GM18907 (cell line): ENCODE measurements at regions not wholly inside any gene's neighbourhood (a gene's known extent, or its start where the extent isn't known, plus 50 kb on each side); places are given as distances from the start of the nearest gene placed in this dataset.

ENCODE experiments used
- ATAC-seq: cut with Tn5 transposase; IDR thresholded peaks from one replicate; pipeline ENCODE4 v1.9.1; 2021; ENCODE audit warnings: mild to moderate bottlenecking, moderate library complexity; ENCODE audit not compliant: unreplicated experiment

DNA sequence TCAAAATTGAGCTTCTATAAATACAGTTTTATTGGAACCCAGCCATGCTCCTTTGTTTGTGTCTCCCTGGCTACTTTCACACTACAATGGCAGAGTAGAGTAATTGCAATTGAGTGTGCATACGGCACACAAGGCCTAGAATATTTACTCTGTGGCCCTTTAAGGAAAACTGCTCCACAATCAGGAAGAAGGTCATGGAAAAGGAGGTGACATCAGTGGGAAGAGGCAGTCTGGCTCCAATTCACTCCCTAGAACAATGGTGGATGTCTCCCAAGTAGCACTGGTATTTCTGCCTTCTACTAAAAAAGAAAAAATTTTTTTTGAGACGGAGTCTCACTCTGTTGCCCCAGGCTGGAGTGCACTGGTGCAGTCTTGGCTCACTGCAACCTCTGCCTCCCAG, 51.3 kb downstream of the KRTAP19-8 start:
- no peak for ATAC-seq

DNA sequence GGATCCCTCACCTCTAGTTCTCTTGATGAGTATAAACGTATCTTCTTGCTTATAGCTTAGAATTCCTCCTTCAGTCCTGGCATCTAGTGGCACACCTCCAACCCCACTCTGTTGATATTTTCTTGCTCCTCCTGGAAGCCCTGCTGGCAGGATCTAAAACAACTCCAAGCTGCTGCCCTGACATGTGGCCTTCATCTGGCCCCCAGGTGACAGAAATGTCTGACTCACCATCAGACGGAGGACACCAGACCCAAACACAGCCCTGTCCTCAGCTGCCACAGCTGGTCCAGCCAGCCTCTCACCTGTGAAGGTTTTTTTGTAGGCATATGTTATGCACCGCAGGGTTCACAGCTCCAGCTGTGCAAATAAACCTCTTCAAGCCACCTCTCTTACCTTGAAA, 53.4 kb downstream of the KRTAP19-8 start:
- ATAC-seq = no peak

DNA sequence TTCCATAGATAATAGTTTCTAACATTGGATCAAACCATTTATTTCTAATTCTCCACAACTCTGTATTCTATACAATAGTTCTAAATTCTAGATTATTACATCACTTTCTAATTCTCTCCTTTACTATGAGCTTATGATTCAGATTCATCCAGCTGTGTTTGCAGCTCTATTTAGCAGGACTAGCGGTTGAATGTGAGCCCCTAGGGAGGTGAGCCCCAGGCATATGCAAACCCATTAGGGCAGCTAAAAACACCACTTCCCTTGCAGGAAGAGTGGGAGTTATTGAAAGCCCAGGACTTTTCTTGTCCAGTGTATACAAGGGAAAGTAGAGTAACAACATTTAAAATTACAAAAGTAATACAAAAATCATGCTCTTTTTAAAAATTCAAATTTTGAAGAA, 56.9 kb downstream of the KRTAP19-8 start:
- peak; percentile 67 for ATAC-seq

DNA sequence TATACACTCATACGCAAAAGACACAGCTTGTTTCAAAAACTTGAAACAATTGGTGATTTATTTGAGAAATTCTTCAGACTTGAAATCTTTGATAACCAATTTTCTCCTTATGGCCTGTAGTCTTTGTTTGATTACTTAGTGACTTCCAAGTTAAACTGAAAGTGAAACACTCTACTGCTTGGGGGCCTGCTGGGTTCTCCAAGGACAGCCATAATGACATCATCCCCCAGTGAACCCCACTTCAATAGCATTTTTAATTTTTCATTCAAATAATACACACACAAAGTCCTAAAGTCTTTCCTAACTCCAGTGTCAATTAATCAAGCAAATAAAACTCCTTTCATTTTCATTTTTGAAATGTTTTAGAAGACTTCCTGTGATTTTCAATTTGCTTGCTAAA, 59.2 kb downstream of the KRTAP19-8 start:
- peak; percentile 73 for ATAC-seq

DNA sequence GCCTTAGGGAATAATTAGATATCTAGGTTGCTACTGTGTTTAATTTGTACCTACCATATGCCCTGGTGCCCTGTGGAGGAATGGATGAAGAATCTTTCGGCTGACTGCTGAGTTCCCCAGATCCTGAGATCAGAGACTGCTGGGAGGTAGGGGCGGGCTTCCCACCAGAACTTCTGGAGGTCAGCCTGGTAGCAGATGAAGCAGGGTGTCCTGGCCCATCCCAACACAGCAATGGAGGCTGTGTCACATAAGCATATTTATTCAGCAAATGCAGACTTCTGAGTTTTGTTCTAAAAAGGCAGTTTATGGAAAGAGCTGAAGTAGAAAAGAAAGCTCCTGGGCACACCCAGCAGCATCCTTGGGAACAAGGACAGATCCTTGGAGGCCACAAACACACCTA, 74.0 kb downstream of the KRTAP19-8 start:
- no peak for ATAC-seq

DNA sequence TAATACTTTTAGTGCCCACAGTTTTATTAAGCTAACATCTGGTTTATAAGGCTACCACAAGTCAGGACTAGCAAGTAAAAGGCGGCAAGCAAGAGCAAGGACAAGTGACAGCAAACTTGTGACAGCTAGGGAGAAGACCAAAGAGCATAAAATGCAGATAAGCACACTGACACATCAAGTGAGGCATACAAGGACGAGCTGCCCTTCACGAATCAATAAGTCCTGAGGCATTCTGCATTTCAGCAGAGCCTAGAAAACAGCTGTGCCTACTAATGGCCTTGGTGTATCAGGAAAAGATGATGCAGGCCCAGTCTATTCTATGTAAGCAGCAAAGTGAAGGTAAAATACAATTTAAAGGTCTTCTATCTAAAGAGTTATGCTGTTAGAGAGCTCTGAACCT, 74.8 kb downstream of the KRTAP19-8 start:
- ATAC-seq = no peak

DNA sequence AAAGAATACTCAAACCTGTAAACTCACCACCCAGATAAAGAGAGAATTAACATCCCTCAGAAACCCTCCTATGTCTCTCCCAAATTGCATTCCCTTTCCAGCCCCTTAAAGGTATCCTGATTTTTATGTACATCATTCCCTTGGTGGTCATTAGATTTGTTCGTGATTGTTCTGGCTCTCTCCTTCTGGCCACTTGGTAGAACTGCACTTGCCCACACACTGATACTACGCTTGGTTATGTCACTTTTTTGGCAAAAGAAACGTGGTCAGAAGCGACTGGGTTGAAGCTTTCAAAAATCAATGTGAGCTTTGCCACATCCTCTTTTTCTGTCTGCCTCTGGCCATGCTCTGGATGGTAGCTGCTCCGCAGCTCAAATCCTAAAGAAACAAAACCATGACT, 76.3 kb downstream of the KRTAP19-8 start:
- no peak for ATAC-seq

DNA sequence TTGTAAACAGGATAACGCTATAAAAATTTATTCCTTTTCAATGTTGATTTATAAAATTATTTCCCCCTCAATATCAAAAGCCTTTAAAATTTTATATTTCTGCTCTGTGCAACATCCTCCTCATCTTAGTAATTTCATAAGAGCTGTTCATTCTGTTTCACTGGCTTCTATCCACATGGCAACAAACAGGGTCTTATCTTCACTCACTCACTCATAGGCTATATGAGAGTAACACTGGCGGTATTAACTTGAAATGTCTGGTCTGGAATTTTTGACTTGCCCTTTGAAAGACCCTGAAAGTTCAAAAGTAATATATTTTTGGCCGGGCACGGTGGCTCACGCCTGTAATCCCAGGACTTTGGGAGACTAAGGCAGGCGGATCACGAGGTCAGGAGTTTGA, 77.4 kb upstream of the KRTAP11-1 start:
- no peak for ATAC-seq

DNA sequence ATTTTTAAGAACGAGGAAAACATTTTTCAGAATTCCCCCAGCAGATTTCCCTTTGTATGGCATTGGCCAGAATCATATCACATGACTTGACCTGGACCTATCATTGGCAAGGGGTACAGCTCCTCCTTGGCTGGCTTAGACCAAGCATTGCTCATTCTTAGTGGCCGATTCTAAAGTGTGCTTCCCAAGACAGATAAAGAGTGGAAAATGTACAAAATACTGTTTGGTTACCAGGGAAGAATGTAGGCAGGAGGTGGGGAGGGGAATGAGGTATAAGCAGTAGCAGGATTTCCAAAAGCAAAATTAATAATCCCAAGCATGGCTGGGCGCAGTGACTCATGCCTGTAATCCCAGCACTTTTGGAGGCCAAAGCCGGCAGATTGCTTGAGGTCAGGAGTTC, 75.6 kb upstream of the KRTAP11-1 start:
- ATAC-seq = no peak

DNA sequence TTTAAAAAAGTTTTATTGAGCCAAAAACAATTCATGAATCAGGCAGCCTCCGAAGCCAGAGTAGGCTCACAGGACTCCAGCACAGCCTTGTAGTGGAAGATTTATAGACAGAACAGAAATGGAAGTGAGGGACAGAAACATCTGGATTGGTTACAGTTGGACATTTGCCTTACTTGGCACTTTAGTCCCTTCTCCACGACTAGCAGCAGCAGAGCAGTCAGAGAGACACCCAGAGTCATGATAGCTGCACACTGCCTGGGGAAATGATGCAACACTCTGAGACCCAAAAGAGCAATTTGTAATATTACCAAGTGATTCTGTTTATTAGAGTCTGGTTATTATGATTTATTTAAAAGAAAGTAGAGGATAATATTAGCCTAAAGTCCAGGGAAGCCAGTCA, 72.2 kb upstream of the KRTAP11-1 start:
- no peak for ATAC-seq

DNA sequence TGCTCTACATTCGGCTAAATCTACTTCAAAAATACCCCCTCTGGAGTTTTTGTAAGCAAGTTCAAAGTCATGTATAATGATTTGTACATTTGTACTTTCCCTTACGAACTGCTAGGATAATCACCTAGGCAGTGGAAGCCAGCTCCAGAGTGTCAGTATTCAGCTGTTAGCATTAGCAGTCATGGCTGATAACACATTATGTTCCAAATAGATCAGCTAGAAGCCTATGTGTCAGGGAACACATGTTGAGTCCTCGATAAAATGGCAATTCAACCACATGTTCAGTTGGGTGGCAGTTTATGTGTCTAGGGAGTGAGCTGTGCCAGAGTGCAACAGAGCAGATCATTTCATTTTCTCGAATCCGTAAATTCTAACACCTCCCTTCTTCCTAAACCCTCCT, 65.8 kb upstream of the KRTAP11-1 start:
- ATAC-seq = no peak

DNA sequence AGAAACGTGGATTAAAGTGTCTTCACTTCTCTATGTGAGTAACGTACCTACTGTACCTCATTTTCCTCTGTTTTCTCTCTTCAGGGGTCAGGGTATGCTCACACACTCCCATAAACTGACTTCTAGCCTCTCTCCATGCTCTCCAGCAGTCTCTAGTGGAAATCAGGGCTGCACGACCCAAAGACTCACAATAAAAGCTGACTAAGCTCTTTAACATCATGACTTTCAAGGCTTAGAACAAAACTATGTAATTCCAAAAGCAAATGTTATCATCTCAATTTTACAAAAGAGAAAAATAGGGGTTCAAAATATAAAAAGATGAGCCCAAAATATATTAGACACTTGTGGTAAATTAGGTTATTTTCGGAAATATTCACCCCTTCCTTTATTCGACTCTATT, 62.5 kb upstream of the KRTAP11-1 start:
- ATAC-seq = no peak

DNA sequence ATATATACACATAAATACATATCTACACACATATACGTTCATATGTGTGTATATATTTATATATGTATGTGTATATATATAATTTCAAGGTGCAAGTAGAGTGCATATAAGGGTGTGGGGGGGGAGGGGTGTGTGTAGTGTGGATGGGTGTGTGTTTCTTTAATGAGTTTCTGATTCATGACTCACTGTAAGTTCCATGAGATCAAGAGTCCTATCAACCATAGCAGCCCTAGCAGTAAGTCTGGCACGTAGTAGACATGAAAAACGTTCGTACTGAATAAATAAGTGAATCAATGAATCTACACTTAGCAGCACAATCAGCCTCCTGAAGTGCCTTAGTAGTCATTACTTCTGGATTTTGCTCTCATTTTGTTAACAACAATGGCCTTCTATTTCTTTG, 61.9 kb upstream of the KRTAP11-1 start:
- no peak for ATAC-seq

DNA sequence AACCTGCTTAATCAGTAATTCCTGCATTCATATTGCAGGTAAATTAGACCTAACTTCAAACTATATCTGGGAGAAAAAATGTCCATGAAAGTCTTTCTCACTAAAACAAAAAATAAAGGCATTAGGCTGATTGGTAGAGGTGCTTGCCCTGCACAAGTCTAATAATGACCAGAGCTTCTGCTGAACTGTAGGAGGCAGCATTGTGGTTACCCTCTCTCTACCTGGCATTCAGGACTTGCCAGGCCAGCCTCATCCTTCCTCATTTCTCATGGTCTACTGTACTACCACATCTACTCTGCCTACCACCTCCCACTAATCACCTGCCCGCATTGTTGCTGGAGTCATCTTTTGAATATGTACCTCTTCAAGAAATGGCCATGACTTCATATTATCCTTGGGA, 60.8 kb upstream of the KRTAP11-1 start:
- no peak for ATAC-seq

DNA sequence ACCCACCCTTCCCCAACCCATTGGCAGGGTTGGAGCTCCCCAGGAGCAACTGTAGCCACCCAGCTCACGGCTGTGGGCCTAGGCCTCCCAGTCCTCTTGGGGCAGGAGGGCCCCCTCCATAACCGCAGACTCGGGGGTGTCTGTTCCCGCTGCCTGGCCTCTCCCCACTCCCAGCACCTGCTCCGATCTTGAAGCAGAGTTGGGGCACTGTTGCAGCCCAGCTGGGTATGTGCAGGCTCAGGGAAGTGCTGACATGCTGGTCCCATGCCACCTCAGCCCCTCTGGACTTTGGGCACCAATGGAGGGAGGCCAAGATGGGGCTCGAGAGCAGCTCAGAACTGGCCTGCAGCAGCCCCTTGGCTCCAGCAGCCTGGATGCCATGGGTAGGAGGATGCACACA, 54.8 kb upstream of the KRTAP11-1 start:
- ATAC-seq = no peak

DNA sequence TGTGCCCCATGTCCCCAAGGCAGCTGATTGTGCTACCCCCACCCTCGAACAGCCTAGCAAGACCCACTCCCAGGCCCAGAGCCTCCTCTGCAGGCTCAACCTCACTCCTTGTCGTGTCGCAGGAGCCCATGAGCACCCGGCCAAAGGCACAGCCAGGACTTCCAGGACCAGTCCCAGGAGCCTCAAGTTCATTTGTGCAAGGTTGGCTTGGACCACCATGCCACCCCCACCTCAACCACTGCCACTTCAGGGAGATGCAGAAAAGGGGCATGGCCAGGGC, 54.4 kb upstream of the KRTAP11-1 start:
- no peak for ATAC-seq

DNA sequence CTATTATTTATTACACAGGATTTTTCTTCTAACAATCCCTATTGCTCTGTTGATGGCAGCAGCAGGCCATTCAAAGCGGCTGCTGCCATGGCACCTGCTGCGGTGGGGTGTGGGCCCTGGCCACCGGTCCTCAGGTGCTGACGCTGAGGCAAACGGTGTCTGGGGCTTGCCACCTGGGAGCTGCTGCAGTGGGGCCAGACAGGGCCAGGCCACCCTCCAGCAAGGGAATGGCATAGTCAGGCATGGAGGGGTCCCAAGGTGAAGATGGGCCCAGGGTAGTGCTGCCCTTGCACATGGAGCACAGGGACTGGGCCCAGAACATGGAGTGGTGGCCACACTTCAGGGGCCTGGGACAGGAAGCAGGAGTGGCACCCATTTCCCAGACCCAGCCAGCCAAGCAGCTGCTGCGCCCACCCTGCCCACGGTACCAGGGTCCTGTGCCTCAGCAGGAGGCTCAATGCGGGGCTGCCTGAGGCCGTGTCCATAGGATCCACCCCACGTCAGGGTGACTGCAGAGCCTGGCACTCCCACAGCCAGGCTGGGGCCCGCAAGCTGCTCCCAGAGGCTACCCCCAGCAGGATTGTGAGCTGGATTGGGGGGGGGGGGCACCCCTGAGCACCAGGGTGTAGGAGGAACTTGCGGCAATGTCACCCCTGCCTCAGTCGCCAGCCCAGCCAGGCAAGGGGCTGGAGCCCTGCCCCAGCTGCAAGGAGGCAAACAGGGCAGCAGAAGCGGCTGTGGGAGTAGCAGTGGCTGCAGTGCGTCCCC, 53.9 kb upstream of the KRTAP11-1 start:
- ATAC-seq = no peak

DNA sequence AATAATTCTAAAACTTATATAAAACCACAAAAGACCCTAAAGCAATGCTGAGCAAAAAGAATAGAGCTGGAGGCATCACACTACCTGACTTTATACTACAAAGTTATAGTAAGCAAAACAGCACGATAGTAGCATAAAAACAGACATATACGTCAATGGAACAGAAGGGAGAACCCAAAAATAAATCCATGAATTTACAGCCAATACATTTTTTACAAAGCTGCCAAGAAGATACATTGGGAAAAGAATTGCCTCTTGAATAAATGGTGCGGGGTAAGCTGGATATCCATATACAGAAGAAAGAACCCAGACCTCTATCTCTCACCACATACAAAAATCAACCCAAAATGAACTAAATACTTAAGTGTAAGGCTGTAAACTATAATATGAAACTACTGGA, 51.3 kb upstream of the KRTAP11-1 start:
- no peak for ATAC-seq
